Sciatic nerve (tissue), 2 donors: ENCODE measurements at regions not wholly inside any gene's neighbourhood (a gene's known extent, or its start where the extent isn't known, plus 50 kb on each side); places are given as distances from the start of the nearest gene placed in this dataset.
"Not testable (repeated sequence)": the region's sequence is repeated elsewhere in the genome, so short reads cannot be mapped to it uniquely, and the experiment has no call there.

ENCODE experiments used
- ATAC-seq: fragments of 200-7000 bp; cut with Tn5 transposase; one replicate; pipeline ENCODE4 v1.9.1; 2020; ENCODE audit warnings: mild to moderate bottlenecking, moderate library complexity
- DNase-seq: peaks from one replicate; pipeline ENCODE4 v3.0.0-alpha.2; 2020; ENCODE audit warnings: low spot score
- intact Hi-C: fragments of 100-400 bp; cut with DNase I; formaldehyde crosslinking; loops from one replicate; pipeline ENCODE4 v1.14.2; 2022
- donor health status: DM: no; HTN: no; CAD: no.
- donor health status: DM: no; HTN: no; CAD: no.

GRCh38 chr3:145079436-145079835, 1081.5 kb downstream of the PLOD2 start:
- ATAC-seq (no peak), DNase-seq (no peak)
- intact Hi-C loops, result no loop called here

DNA sequence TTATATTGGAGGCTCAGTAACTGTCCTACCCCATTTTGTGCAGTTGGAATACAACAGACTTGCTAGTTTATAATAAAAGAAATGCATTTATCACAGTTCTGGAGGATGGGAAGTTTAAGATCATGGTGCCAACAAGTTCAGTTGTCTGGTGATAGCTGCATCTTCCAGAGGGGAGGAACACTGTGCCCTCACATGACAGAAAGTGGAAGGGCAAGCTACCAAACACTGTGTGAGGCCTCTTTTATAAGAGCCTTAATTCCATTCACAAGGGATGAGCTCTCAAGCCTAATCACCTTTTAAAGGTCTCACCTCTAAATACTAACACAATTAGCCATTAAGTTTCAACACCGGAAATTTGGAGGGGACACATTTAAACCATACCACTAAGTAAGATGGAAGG, 1073.9 kb downstream of the PLOD2 start:
- intact Hi-C loops, result no loop called here
- no peak for DNase-seq
- no peak for ATAC-seq

DNA sequence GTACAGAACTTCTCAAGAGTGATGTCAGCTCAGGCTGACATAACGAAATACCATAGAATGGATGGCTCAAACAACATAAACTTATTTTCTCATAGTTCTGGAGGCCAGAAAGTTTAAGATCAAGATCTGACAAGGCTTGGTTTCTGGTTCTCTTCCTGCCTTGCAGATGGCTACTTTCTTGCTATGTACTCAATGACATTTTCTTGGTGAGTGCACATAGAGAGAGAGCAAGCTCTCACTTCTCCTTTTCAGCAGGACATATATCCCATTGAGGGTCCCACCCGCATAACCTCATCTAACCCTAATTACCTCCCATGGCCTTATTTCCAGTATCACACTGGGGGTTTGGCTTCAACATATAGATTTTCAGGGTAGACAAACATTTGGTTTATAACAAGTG, 1072.1 kb downstream of the PLOD2 start:
- intact Hi-C loops, result no loop called here
- no peak for DNase-seq
- ATAC-seq, result no peak

GRCh38 chr3:145089337-145089736, 1071.6 kb downstream of the PLOD2 start:
- no peak for ATAC-seq
- no peak for DNase-seq
- intact Hi-C loops, result no loop called here

- ATAC-seq (no peak), DNase-seq (no peak)
- intact Hi-C loops, result no loop called here
Observed at GRCh38 chr3:145094355-145094941, 1066.5 kb downstream of the PLOD2 start.

- ATAC-seq, intact Hi-C loops, DNase-seq: not testable (repeated sequence)
Observed at GRCh38 chr3:145111141-145111540, 1049.8 kb downstream of the PLOD2 start.

DNA sequence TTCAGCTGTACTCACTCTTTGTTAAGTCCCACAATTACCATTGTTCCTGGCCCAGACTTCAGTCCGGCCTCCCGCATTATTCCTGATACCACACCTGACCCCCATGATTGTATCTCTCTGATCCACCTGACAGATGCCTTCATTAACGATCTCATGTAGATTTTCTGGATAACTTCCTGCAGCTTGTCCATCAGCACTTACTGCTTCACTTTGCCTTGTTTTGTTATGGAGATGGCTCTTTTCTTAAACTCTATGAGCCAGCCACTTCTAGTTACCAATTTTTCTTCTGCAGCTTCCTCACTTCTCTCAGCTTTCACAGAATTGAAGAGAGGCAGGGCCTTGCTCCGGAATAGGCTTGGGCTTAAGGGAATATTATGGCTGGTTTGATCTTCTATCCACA, 1044.2 kb downstream of the PLOD2 start:
- no peak for ATAC-seq
- intact Hi-C loops, result no loop called here
- DNase-seq, result no peak

DNA sequence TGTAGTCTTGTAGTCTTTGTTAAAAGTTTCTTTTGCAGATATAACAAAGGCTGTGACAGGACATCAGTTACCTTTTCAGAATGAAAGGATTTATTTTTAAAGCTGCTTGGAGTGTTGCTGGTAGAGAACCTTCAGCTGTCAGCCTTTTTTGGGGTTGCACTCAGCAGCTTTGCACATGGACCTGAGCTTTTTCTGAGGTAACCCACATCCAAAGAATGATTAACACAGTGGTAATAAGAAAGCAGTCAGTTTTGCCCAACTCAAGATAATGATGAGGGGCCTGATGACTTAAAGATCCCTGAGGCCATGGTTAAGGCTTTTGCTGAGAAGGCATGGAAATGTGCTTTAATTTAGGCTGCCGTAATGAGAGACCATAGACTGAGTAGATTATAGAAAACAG, 1042.7 kb downstream of the PLOD2 start:
- intact Hi-C loops, result no loop called here
- no peak for DNase-seq
- ATAC-seq, result no peak

DNA sequence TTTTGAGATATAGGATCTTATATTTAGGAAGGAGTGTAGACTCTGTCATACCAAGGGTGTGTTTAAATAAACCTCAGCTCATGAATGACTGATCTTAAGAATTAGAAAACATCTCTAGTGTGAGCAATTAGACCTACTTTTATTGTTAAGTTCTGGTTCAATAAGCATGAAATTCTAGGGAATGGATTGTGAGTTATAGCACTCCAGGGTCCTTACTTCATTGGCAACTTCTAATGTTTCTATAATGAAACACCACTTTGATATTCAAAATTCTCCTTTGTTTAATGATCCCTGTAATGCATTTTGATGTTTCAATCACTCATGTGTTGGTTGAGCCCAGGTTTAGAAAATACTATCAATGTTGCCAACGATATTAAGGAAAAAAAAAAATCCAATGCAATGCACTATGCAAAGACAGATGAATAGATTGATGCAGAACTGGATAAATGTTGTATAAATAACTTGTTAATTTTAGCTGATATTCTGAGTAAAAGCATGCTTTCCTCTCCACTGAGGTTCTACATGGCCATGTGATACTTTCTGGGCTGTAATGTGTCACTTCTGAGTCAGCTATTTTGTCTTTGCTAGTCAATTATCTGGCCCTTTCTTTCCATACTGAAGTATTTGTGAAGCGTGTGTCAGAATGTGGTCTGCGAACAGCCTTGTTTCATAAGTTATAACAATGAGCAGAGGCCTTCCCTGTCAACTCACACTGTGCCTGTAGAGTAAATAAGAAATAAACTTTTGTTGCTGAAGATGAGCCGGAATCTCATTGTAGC, 1035.9 kb downstream of the PLOD2 start:
- intact Hi-C loops, result no loop called here
- DNase-seq (no peak), ATAC-seq (no peak)

DNA sequence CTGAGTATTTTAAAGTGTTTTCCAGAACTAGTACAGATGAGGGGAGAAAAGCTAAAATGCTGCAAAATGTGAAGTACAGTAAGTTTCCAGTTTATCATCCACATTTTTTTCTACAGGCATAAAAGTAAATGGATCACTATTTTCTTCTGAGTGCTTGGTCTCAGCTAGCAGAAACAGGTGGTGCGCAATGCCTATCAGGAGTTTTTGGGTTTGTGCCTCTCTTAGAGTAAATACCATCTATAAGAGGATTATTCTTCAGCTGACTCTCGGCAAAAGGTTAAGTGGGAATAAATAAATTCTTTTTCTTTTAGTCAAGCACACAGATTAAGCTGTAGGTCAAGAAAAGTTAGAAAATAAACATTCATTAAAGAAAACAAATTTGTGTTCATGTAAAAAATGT, 1027.7 kb downstream of the PLOD2 start:
- ATAC-seq (no peak), DNase-seq (no peak)
- intact Hi-C loops, result no loop called here

DNA sequence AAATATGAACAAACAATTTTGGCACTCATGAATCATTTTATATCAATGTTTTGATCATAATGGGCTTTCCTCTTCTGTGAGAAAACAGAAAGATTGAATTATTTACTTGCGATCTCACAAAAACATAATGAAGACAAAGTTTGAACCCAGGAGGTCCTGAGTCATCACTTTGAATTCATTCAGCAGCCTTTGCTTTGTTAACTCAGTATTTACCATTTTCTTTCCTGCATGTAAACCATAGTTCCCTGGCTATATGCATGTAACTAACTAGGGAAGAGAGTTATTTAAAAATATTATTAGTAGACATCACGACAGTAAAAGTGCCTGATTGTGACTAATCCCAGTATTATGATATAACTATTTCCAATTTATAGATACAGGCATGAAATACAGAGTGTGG, 1026.2 kb downstream of the PLOD2 start:
- ATAC-seq (no peak), DNase-seq (no peak)
- intact Hi-C loops, result no loop called here

- intact Hi-C loops, result no loop called here
- DNase-seq, result no peak
- ATAC-seq, result no peak
Observed at GRCh38 chr3:145144361-145144760, 1016.6 kb downstream of the PLOD2 start.

- ATAC-seq, result no peak
- DNase-seq, result no peak
- intact Hi-C loops, result no loop called here
Observed at GRCh38 chr3:145145461-145145860, 1015.5 kb downstream of the PLOD2 start.

- DNase-seq (no peak), ATAC-seq (no peak)
- intact Hi-C loops, result no loop called here
Observed at GRCh38 chr3:145159640-145160039, 1001.3 kb downstream of the PLOD2 start.

DNA sequence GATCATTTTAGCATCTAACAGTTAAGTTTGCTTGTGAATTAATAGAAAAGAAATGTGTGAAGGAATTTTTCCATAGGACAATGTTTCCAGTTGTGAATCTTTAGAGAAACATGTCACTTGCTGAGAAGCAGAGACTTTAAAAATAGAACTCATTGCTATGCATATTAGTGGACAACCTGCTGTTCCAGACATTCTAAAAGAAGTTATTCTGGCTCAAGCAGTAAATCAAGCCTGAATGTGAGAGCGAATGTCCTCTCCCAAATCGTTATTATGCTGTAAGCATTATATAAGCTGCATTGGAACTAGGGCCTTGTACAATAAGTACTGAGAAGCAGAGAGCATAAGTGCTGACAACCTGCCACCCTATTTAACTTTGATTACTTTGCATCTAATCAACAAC, 990.9 kb downstream of the PLOD2 start:
- no peak for ATAC-seq
- DNase-seq, result no peak
- intact Hi-C loops, result no loop called here

DNA sequence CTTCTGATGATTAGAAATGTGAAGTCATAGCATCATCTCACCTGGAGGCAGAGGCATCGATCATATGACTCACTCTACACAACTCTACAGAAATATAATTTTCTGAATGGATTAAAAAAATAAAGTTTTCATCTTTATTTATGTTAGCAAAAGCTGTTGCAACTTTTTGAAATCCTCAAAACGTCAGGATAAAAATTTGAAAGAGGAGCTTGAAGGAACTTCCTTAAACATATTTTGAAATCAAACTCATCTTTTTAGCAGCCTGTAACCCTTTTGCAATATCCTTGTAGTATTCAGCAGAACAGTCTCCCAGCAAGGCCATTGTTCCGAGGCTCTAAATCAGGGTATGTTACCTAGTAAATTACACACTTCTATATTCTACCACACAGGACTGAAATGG, 985.4 kb downstream of the PLOD2 start:
- DNase-seq (no peak), ATAC-seq (no peak)
- intact Hi-C loops, result no loop called here

DNA sequence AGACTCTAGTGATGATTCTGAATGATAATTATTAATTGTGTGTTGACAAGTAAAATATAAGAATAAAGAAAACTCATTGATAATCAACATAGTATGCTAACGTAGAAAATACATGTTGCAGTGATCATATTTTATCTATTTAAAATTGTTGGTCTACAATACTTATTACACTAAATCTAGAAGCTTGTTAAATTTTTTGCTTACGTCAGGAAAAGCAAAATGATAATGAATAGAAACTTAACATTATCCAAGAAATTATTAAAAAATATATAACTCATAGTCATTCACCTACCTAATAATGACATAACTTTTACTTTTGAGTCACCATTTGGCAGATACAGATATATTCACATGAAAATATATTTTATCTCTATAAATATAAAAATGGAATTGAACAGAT, 984.1 kb downstream of the PLOD2 start:
- ATAC-seq (no peak), DNase-seq (no peak)
- intact Hi-C loops, result no loop called here

DNA sequence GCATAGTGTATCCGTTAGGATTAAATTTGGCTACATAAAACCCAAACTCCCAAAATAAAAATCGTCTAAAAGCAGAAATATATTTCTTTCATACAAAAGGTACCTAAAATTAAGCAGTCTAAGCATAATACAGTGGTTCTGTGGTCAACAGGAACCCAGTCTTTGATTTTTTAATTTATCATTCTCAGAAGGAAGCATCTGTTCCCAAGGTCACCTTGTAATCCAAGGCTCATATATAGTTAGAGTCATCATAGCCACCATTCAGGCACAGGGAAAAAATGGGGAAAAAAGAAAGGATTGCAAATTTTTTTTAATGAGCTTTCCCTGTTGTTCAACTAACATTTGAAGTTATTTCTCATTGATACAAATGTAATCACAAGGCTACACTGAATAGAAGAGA, 983.2 kb downstream of the PLOD2 start:
- DNase-seq (no peak), ATAC-seq (no peak)
- intact Hi-C loops, result no loop called here

- intact Hi-C loops, result no loop called here
- ATAC-seq (no peak), DNase-seq (no peak)
Observed at GRCh38 chr3:145182196-145182911, 978.6 kb downstream of the PLOD2 start.

- intact Hi-C loops, result no loop called here
- DNase-seq (no peak), ATAC-seq (no peak)
Observed at GRCh38 chr3:145183261-145183660, 977.7 kb downstream of the PLOD2 start.
